HepG2 (cell line): ENCODE measurements at regions not wholly inside any gene's neighbourhood (a gene's known extent, or its start where the extent isn't known, plus 50 kb on each side); places are given as distances from the start of the nearest gene placed in this dataset.
A peak's percentile ranks its signal among the peaks of the same experiment; 100 is the strongest.

Experiments used
- ATAC-seq: fragments of 200-7000 bp; cut with Tn5 transposase; 3 replicates; pipeline ENCODE4 v1.9.1; 2020; ENCODE audit warnings: mild to moderate bottlenecking, moderate library complexity
- BruUV-seq: library from RNA; stranded (reverse); fragments of 400-500 nt; replicated peaks from 2 replicates; lab custom pipeline; 2021; lab: Mats Ljungman, UMichigan
- CTCF ChIA-PET: fragments of 300-600 bp; formaldehyde crosslinking; extraction: SDS; loops from one replicate; lab custom pipeline; 2021; ENCODE audit warnings: low total read pairs, inconsistent platforms, low intra/inter-chr PET ratio; lab: Yijun Ruan, JAX
- POLR2A ChIA-PET: fragments of 350-600 bp; sonication (Branson Sonifier 250); formaldehyde crosslinking; loops from one replicate; lab custom pipeline; 2020; ENCODE audit warnings: antibody characterized with exemption, inconsistent platforms; lab: Yijun Ruan, JAX
- DNase-seq: peaks from one replicate; pipeline ENCODE4 v3.0.0-alpha.2; 2015; ENCODE audit warnings: low spot score
- FAIRE-seq: peaks from 3 replicates; lab custom pipeline; 2011; peaks lifted over from hg19 to GRCh38; lab: Jason Lieb, UNC
- H2AFZ ChIP-seq: one replicate; pipeline ENCODE4 v1.6.1; 2011; ENCODE audit warnings: low read length, inconsistent platforms
- H3K27ac ChIP-seq: fragments of 300-600 bp; 3 replicates; pipeline ENCODE4 v1.8.0; 2011; ENCODE audit warnings: mixed run types, mild to moderate bottlenecking, mixed read lengths, low read length, inconsistent platforms; ENCODE audit not compliant: insufficient read depth; ENCODE audit errors: extremely low read length
- H3K27me3 ChIP-seq, 2 experiments: fragments of 200-600 bp in 1 of 2; 2 replicates in 1 of 2; 3 replicates in 1 of 2; pipeline versions ENCODE4 v1.6.0 to v1.8.0; 2011; ENCODE audit warnings: low read length in 2 of 2, mild to moderate bottlenecking in 2 of 2, moderate library complexity in 2 of 2, inconsistent platforms in 1 of 2; ENCODE audit not compliant: insufficient read depth in 2 of 2, control insufficient read depth in 1 of 2
- H3K36me3 ChIP-seq, 2 experiments: fragments of 200-600 bp in 1 of 2; replicated peaks in 1 of 2; 2 replicates in 1 of 2; 3 replicates in 1 of 2; pipeline versions ENCODE4 v1.5.1 to v1.8.0; 2011; ENCODE audit warnings: low read length in 2 of 2, inconsistent platforms in 1 of 2; ENCODE audit not compliant: insufficient read depth in 2 of 2, control insufficient read depth in 1 of 2
- H3K4me1 ChIP-seq: 2 replicates; pipeline ENCODE4 v1.5.1; 2012; ENCODE audit warnings: low read length, inconsistent platforms; ENCODE audit not compliant: insufficient read depth
- H3K4me2 ChIP-seq: 2 replicates; pipeline ENCODE4 v1.6.0; 2011; ENCODE audit warnings: low read depth, low read length, inconsistent platforms
- H3K4me3 ChIP-seq, 3 experiments: fragments of 200-600 bp in 1 of 3; sonication (generic), shearing (Covaris generic) in 1 of 3; replicated peaks in 1 of 3; 2 replicates each; pipeline ENCODE4 v1.5.1; 2011 to 2016; ENCODE audit warnings: low read length in 3 of 3, inconsistent platforms in 2 of 3, low read depth in 2 of 3, mild to moderate bottlenecking in 2 of 3, control low read depth in 1 of 3, mixed read lengths in 1 of 3; ENCODE audit not compliant: insufficient read depth in 1 of 3
- H3K79me2 ChIP-seq: one replicate; pipeline ENCODE4 v1.6.1; 2011; ENCODE audit warnings: low read length, inconsistent platforms; ENCODE audit not compliant: insufficient read depth
- H3K9ac ChIP-seq: 2 replicates; pipeline ENCODE4 v1.6.0; 2011; ENCODE audit warnings: mild to moderate bottlenecking, low read depth, low read length, inconsistent platforms; ENCODE audit not compliant: insufficient read depth
- H3K9me3 ChIP-seq: 2 replicates; pipeline ENCODE4 v1.5.1; 2012; ENCODE audit warnings: mild to moderate bottlenecking, low read length
- H4K20me1 ChIP-seq: 2 replicates; pipeline ENCODE4 v1.6.0; 2011; ENCODE audit warnings: inconsistent platforms, mild to moderate bottlenecking, low read length, moderate library complexity; ENCODE audit not compliant: insufficient read depth
- CHD2 ChIP-seq: IDR thresholded peaks from 2 replicates; pipeline ENCODE4 v1.6.1; 2011; ENCODE audit warnings: low read depth, low read length, improper control_type of control experiment
- CSRNP2 ChIP-seq: sonication (generic); formaldehyde crosslinking; conservative IDR thresholded peaks from 2 replicates; pipeline ENCODE4 v1.8.0; 2022; ENCODE audit warnings: low read depth, missing genetic modification reagents
- CTCF ChIP-seq: sonication (generic); formaldehyde crosslinking; IDR thresholded peaks from 2 replicates; pipeline ENCODE4 v1.5.0; 2020; ENCODE audit warnings: mild to moderate bottlenecking, missing genetic modification reagents, moderate library complexity
- HES4 ChIP-seq: sonication (generic); formaldehyde crosslinking; IDR thresholded peaks from 2 replicates; pipeline ENCODE4 v1.9.0; 2021; ENCODE audit warnings: mild to moderate bottlenecking, missing genetic modification reagents, borderline replicate concordance
- HNRNPUL1 ChIP-seq: fragments of 200-400 bp; formaldehyde crosslinking; IDR thresholded peaks from 2 replicates; pipeline ENCODE4 v1.6.1; 2017; ENCODE audit warnings: low read depth, mild to moderate bottlenecking, low read length, moderate library complexity
- SMC3 ChIP-seq: IDR thresholded peaks from 2 replicates; pipeline ENCODE4 v1.6.1; 2011; ENCODE audit warnings: low read length, improper control_type of control experiment
- SSRP1 ChIP-seq: IDR thresholded peaks from 2 replicates; pipeline ENCODE4 v1.6.1; 2016; ENCODE audit warnings: control low read depth
- STAG1 ChIP-seq: sonication (generic); formaldehyde crosslinking; IDR thresholded peaks from 2 replicates; pipeline ENCODE4 v1.4.0; 2020; ENCODE audit warnings: missing genetic modification reagents
- SYNCRIP ChIP-seq: fragments of 200-400 bp; formaldehyde crosslinking; IDR thresholded peaks from 2 replicates; pipeline ENCODE4 v1.6.1; 2018; ENCODE audit warnings: mild to moderate bottlenecking, low read depth, low read length; ENCODE audit not compliant: insufficient read depth
- YY1 ChIP-seq: IDR thresholded peaks from 2 replicates; pipeline ENCODE4 v1.6.1; 2011; ENCODE audit warnings: low read length, low read depth, moderate library complexity, mild to moderate bottlenecking; ENCODE audit not compliant: insufficient read depth, insufficient replicate concordance
- ZMYM2 ChIP-seq: sonication (generic); formaldehyde crosslinking; IDR thresholded peaks from 2 replicates; pipeline ENCODE4 v1.8.0; 2022; ENCODE audit warnings: mild to moderate bottlenecking, missing genetic modification reagents
- ZNF329 ChIP-seq: sonication (generic); formaldehyde crosslinking; IDR thresholded peaks from 2 replicates; pipeline ENCODE4 v1.9.0; 2021; ENCODE audit warnings: low read depth, mild to moderate bottlenecking, missing genetic modification reagents
- ZNF543 ChIP-seq: sonication (generic); formaldehyde crosslinking; IDR thresholded peaks from 2 replicates; pipeline ENCODE4 v1.4.0; 2020; ENCODE audit warnings: mild to moderate bottlenecking, missing genetic modification reagents
- ZNF558 ChIP-seq: sonication (generic); formaldehyde crosslinking; IDR thresholded peaks from 2 replicates; pipeline ENCODE4 v1.9.0; 2022; ENCODE audit warnings: mild to moderate bottlenecking, missing genetic modification reagents, borderline replicate concordance
- ZNF616 ChIP-seq: sonication (generic); formaldehyde crosslinking; IDR thresholded peaks from 2 replicates; pipeline ENCODE4 v1.5.0; 2020; ENCODE audit warnings: low read depth, mild to moderate bottlenecking, missing genetic modification reagents
- ZNF639 ChIP-seq: conservative IDR thresholded peaks from 2 replicates; pipeline ENCODE4 v1.6.1; 2018; ENCODE audit warnings: missing genetic modification reagents
- ZNF746 ChIP-seq: sonication (generic); formaldehyde crosslinking; IDR thresholded peaks from 2 replicates; pipeline ENCODE4 v1.8.0; 2022; ENCODE audit warnings: mild to moderate bottlenecking, missing genetic modification reagents
- WGBS: methylation state at CpG from one replicate; pipeline ENCODE4 v1.1.6; 2017; ENCODE audit warnings: low lambda C conversion rate; 5-methylcytosine and 5-hydroxymethylcytosine counted together
- in situ Hi-C: cut with HindIII; loops from 2 replicates; pipeline ENCODE4 v1.10.0; 2017; ENCODE audit warnings: low pct_unique_long_range_greater_than_20kb; ENCODE audit not compliant: extremely low pct_ligation_motif_present
- intact Hi-C: fragments of 100-400 bp; cut with micrococcal nuclease; formaldehyde crosslinking; loops from one replicate; pipeline ENCODE4 v1.10.0; 2022; ENCODE audit not compliant: unreplicated experiment
- TF ChIP-seq, protein P1 (sequence below): sonication (generic); formaldehyde crosslinking; IDR thresholded peaks from 2 replicates; pipeline ENCODE4 v1.4.0; 2020; ENCODE audit warnings: mild to moderate bottlenecking, missing genetic modification reagents, borderline replicate concordance

- TF ChIP-seq CTCF (CRISPR knock-in tag): peak; percentile 71
- no peak for TF ChIP-seq ZNF558 (CRISPR knock-in tag)
- no peak for TF ChIP-seq ZNF746 (CRISPR knock-in tag)
- TF ChIP-seq HNRNPUL1: no peak
- TF ChIP-seq STAG1 (CRISPR knock-in tag): peak; percentile 76
- no peak for TF ChIP-seq HES4 (CRISPR knock-in tag)
- peak; percentile 73 for TF ChIP-seq SMC3
Measured at GRCh38 chr6:148166339-148166968, 176.2 kb upstream of the SASH1 start (continued).

DNA sequence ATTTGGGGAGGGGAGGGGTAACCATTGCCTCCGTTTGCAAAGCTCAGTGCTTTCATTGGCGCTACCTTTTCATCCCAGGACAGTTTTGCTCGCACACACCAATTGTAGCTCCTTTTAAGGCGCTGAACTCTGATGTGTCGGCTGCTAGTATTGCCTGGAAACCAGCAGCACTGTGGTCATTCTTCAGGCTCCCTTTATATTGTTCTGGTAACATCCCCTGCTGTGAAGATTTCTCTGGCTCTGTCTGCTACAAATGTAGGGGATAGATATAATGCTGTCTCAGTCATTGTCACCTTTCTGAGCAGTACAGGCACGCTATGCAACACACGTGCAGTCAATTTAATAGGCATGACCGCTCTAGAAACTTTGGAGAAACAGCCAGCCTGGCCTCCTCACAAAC, 172.9 kb upstream of the SASH1 start:
- 52% methylated on average over 8 of the region's 8 CpGs for WGBS
- ChIA-PET CTCF (no interaction called here), POLR2A (no interaction called here)
- H3K9me3 ChIP-seq: no peaks in the 10 kb centered on the region
- H2AFZ ChIP-seq: no peak overlapping the region
- H4K20me1 ChIP-seq: no peaks in the 10 kb centered on the region
- intact Hi-C loops (no loop called here), in situ Hi-C loops (loop anchor here (5.0 to 25.0 kb wide), 3 partner anchors 662 to 1307 kb away; partner anchors contain the start of gene SAMD5)
- no peaks in the 10 kb centered on the region for H3K4me1 ChIP-seq
- H3K79me2 ChIP-seq: no peaks in the 10 kb centered on the region
- H3K27ac ChIP-seq: no peak overlapping the region
- no peaks in the 10 kb centered on the region for H3K27me3 ChIP-seq
- DNase-seq: no peak
- no peak for FAIRE-seq
- no peak overlapping the region for H3K9ac ChIP-seq
- H3K4me3 ChIP-seq: no peak overlapping the region
- no peak overlapping the region for H3K4me2 ChIP-seq
- BruUV-seq: no TSS peak
- H3K36me3 ChIP-seq: no peaks in the 10 kb centered on the region
- no peak for ATAC-seq
- TF ChIP-seq ZNF543: no peak
- no peak for TF ChIP-seq ZNF329 (CRISPR knock-in tag)
- no peak for TF ChIP-seq ZMYM2 (CRISPR knock-in tag)
- TF ChIP-seq, protein P1, sequence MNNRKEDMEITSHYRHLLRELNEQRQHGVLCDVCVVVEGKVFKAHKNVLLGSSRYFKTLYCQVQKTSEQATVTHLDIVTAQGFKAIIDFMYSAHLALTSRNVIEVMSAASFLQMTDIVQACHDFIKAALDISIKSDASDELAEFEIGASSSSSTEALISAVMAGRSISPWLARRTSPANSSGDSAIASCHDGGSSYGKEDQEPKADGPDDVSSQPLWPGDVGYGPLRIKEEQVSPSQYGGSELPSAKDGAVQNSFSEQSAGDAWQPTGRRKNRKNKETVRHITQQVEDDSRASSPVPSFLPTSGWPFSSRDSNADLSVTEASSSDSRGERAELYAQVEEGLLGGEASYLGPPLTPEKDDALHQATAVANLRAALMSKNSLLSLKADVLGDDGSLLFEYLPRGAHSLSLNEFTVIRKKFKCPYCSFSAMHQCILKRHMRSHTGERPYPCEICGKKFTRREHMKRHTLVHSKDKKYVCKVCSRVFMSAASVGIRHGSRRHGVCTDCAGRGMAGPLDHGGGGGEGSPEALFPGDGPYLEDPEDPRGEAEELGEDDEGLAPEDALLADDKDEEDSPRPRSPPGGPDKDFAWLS (CRISPR knock-in tag): no peak
- TF ChIP-seq YY1: no peak
- no peak for TF ChIP-seq ZNF616
- no peak for TF ChIP-seq SYNCRIP
- no peak for TF ChIP-seq CSRNP2 (CRISPR knock-in tag)
- TF ChIP-seq CHD2: no peak
- TF ChIP-seq SSRP1 (CRISPR knock-in tag): no peak
- no peak for TF ChIP-seq ZNF639 (CRISPR knock-in tag)
